Mesendoderm (in vitro differentiated cells): ENCODE measurements at regions not wholly inside any gene's neighbourhood (a gene's known extent, or its start where the extent isn't known, plus 50 kb on each side); places are given as distances from the start of the nearest gene placed in this dataset.

Source experiments
- DNase-seq: peaks from one replicate; pipeline ENCODE4 v3.0.0; 2013
- H2AK5ac ChIP-seq: 2 replicates; pipeline ENCODE4 v1.6.1; 2013; ENCODE audit warnings: low read length, inconsistent platforms
- H2BK120ac ChIP-seq: 2 replicates; pipeline ENCODE4 v1.6.1; 2013; ENCODE audit warnings: low read depth, mild to moderate bottlenecking, low read length, moderate library complexity, mixed read lengths
- H2BK15ac ChIP-seq: replicated peaks from 2 replicates; pipeline ENCODE4 v1.6.1; 2013; ENCODE audit warnings: low read depth, mild to moderate bottlenecking, moderate library complexity
- H2BK5ac ChIP-seq: 2 replicates; pipeline ENCODE4 v1.6.1; 2013; ENCODE audit warnings: low read length, inconsistent platforms
- H3K18ac ChIP-seq: 2 replicates; pipeline ENCODE4 v1.6.1; 2013; ENCODE audit warnings: mild to moderate bottlenecking, low read length, mixed read lengths
- H3K23ac ChIP-seq: one replicate; pipeline ENCODE4 v1.6.1; 2013; ENCODE audit warnings: low read length
- H3K27ac ChIP-seq: 2 replicates; pipeline ENCODE4 v1.5.1; 2013; ENCODE audit warnings: low read depth, mild to moderate bottlenecking, inconsistent platforms, low read length, moderate library complexity
- H3K27me3 ChIP-seq: 2 replicates; pipeline ENCODE4 v1.6.1; 2013; ENCODE audit warnings: low read length, control low read depth, mild to moderate bottlenecking, inconsistent platforms; ENCODE audit not compliant: insufficient read depth, poor library complexity
- H3K36me3 ChIP-seq: 2 replicates; pipeline ENCODE4 v1.6.1; 2013; ENCODE audit warnings: low read length, inconsistent platforms; ENCODE audit not compliant: control insufficient read depth, insufficient read depth
- H3K4ac ChIP-seq: one replicate; pipeline ENCODE4 v1.6.1; 2013; ENCODE audit warnings: low read depth, mild to moderate bottlenecking, low read length, moderate library complexity
- H3K4me1 ChIP-seq: 2 replicates; pipeline ENCODE4 v1.6.1; 2013; ENCODE audit warnings: low read depth, low read length, inconsistent platforms; ENCODE audit not compliant: control insufficient read depth
- H3K4me2 ChIP-seq: 2 replicates; pipeline ENCODE4 v1.6.1; 2013; ENCODE audit warnings: low read length
- H3K4me3 ChIP-seq: 2 replicates; pipeline ENCODE4 v1.5.1; 2013; ENCODE audit warnings: mild to moderate bottlenecking, low read length
- H3K56ac ChIP-seq: one replicate; pipeline ENCODE4 v1.6.1; 2013; ENCODE audit warnings: low read length
- H3K79me1 ChIP-seq: 2 replicates; pipeline ENCODE4 v1.6.1; 2013; ENCODE audit warnings: low read length, inconsistent platforms
- H3K79me2 ChIP-seq: 2 replicates; pipeline ENCODE4 v1.6.1; 2013; ENCODE audit warnings: mild to moderate bottlenecking, low read length; ENCODE audit not compliant: control insufficient read depth, insufficient read depth
- H3K9ac ChIP-seq: 2 replicates; pipeline ENCODE4 v1.6.1; 2013; ENCODE audit warnings: low read length, inconsistent platforms
- H4K5ac ChIP-seq: one replicate; pipeline ENCODE4 v1.6.1; 2013; ENCODE audit warnings: low read length
- H4K8ac ChIP-seq: one replicate; pipeline ENCODE4 v1.6.1; 2013; ENCODE audit warnings: low read depth, mild to moderate bottlenecking, control low read depth, low read length, moderate library complexity
- WGBS: extraction: QIAGEN DNeasy Blood & Tissue Kit; methylation state at CpG from one replicate; pipeline ENCODE4 v1.1.7; 2013; ENCODE audit warnings: low lambda C conversion rate, missing lambda C conversion rate; ENCODE audit not compliant: insufficient coverage; ENCODE audit errors: extremely low coverage; 5-methylcytosine and 5-hydroxymethylcytosine counted together

GRCh38 chr13:59384154-59384553 is 779.6 kb downstream of the DIAPH3 start:
- DNase-seq: peak; percentile 83
- H3K27me3 ChIP-seq: no peaks in the 10 kb centered on the region
- no peak overlapping the region for H2BK15ac ChIP-seq
- H2BK120ac ChIP-seq: no peak overlapping the region
- no peak overlapping the region for H3K9ac ChIP-seq
- H3K4me2 ChIP-seq: no peak overlapping the region
- no peaks in the 10 kb centered on the region for H3K36me3 ChIP-seq
- no peaks in the 10 kb centered on the region for H3K79me2 ChIP-seq
- H3K4me3 ChIP-seq: no peak overlapping the region
- H3K18ac ChIP-seq: no peak overlapping the region
- no CpG with 5 or more reads among the region's 1 CpG for WGBS
- no peak overlapping the region for H3K23ac ChIP-seq
- H3K4me1 ChIP-seq: peaks cover 4% of the 10 kb centered on the region
- no peak overlapping the region for H4K8ac ChIP-seq
- no peak overlapping the region for H2BK5ac ChIP-seq
- H3K27ac ChIP-seq: peak overlapping the region; percentile 19
- no peak overlapping the region for H2AK5ac ChIP-seq
- no peaks in the 10 kb centered on the region for H3K79me1 ChIP-seq
- H4K5ac ChIP-seq: no peak overlapping the region
- no peak overlapping the region for H3K4ac ChIP-seq
- peak overlapping the region; percentile 63 for H3K56ac ChIP-seq

GRCh38 chr13:59391696-59392095 is 772.0 kb downstream of the DIAPH3 start:
- Histone ChIP-seq H2BK15ac (no peak overlapping the region), H2BK5ac (peak overlapping the region; percentile 34), H3K4ac (peak overlapping the region; percentile 24), H3K79me2 (no peaks in the 10 kb centered on the region), H3K27ac (no peak overlapping the region), H3K56ac (peak overlapping the region; percentile 27), H3K27me3 (no peaks in the 10 kb centered on the region), H4K8ac (no peak overlapping the region), H2BK120ac (peak overlapping the region; percentile 36), H3K79me1 (no peaks in the 10 kb centered on the region), H4K5ac (peak overlapping the region; percentile 93), H3K4me1 (no peaks in the 10 kb centered on the region), H3K9ac (no peak overlapping the region), H3K4me2 (no peak overlapping the region), H3K23ac (no peak overlapping the region), H3K4me3 (no peak overlapping the region), H3K18ac (peak overlapping the region; percentile 95), H3K36me3 (no peaks in the 10 kb centered on the region), H2AK5ac (no peak overlapping the region)
- DNase-seq: peak; percentile 83
- no CpG with 5 or more reads among the region's 2 CpGs for WGBS

- no peak overlapping the region for H4K5ac ChIP-seq
- no peak overlapping the region for H3K4me2 ChIP-seq
- H3K18ac ChIP-seq: peak overlapping the region; percentile 28
- no peak overlapping the region for H2BK120ac ChIP-seq
- no peaks in the 10 kb centered on the region for H3K4me1 ChIP-seq
- H3K36me3 ChIP-seq: no peaks in the 10 kb centered on the region
- H2BK15ac ChIP-seq: no peak overlapping the region
- no peak overlapping the region for H3K27ac ChIP-seq
- peak overlapping the region; percentile 13 for H4K8ac ChIP-seq
- DNase-seq: no peak
- no peaks in the 10 kb centered on the region for H3K79me2 ChIP-seq
- no peak overlapping the region for H3K4ac ChIP-seq
- H3K9ac ChIP-seq: no peak overlapping the region
- H3K23ac ChIP-seq: no peak overlapping the region
- no peak overlapping the region for H3K56ac ChIP-seq
- peak overlapping the region; percentile 27 for H2AK5ac ChIP-seq
- H3K4me3 ChIP-seq: no peak overlapping the region
- no peaks in the 10 kb centered on the region for H3K27me3 ChIP-seq
- no peaks in the 10 kb centered on the region for H3K79me1 ChIP-seq
- no peak overlapping the region for H2BK5ac ChIP-seq
Observed at GRCh38 chr13:59392328-59392727, 771.4 kb downstream of the DIAPH3 start.

GRCh38 chr13:59394496-59394895 is 769.2 kb downstream of the DIAPH3 start:
- no peak for DNase-seq
- Histone ChIP-seq H2AK5ac (no peak overlapping the region), H3K79me1 (no peaks in the 10 kb centered on the region), H3K56ac (no peak overlapping the region), H2BK120ac (no peak overlapping the region), H3K23ac (no peak overlapping the region), H3K27me3 (no peaks in the 10 kb centered on the region), H3K4me1 (no peaks in the 10 kb centered on the region), H4K5ac (no peak overlapping the region), H3K9ac (no peak overlapping the region), H3K18ac (no peak overlapping the region), H3K4me3 (no peak overlapping the region), H3K4ac (no peak overlapping the region), H3K36me3 (no peaks in the 10 kb centered on the region), H3K4me2 (no peak overlapping the region), H2BK5ac (no peak overlapping the region), H2BK15ac (peak overlapping the region; percentile 12), H3K27ac (no peak overlapping the region), H4K8ac (no peak overlapping the region), H3K79me2 (no peaks in the 10 kb centered on the region)
- no CpG with 5 or more reads among the region's 2 CpGs for WGBS

GRCh38 chr13:59398127-59398526 is 765.6 kb downstream of the DIAPH3 start:
- no CpG with 5 or more reads among the region's 3 CpGs for WGBS
- DNase-seq: no peak

GRCh38 chr13:59398661-59399060 is 765.1 kb downstream of the DIAPH3 start:
- no CpG with 5 or more reads among the region's 4 CpGs for WGBS
- DNase-seq: no peak
- Histone ChIP-seq H4K8ac (no peak overlapping the region), H3K27ac (no peak overlapping the region), H3K79me2 (no peaks in the 10 kb centered on the region), H4K5ac (no peak overlapping the region), H2BK5ac (no peak overlapping the region), H3K4me2 (no peak overlapping the region), H2BK15ac (no peak overlapping the region), H3K4me3 (no peak overlapping the region), H3K9ac (no peak overlapping the region), H2AK5ac (no peak overlapping the region), H3K18ac (no peak overlapping the region), H2BK120ac (no peak overlapping the region), H3K4me1 (no peaks in the 10 kb centered on the region), H3K56ac (no peak overlapping the region), H3K79me1 (no peaks in the 10 kb centered on the region), H3K36me3 (no peaks in the 10 kb centered on the region), H3K27me3 (no peaks in the 10 kb centered on the region), H3K4ac (no peak overlapping the region), H3K23ac (no peak overlapping the region)

More at GRCh38 chr13:59398127-59398526, 765.6 kb downstream of the DIAPH3 start:
- no peak overlapping the region for H3K4me2 ChIP-seq
- peak overlapping the region; percentile 50 for H3K56ac ChIP-seq
- H3K27me3 ChIP-seq: no peaks in the 10 kb centered on the region
- H3K79me2 ChIP-seq: no peaks in the 10 kb centered on the region
- no peak overlapping the region for H2AK5ac ChIP-seq
- no peak overlapping the region for H2BK120ac ChIP-seq
- no peak overlapping the region for H3K27ac ChIP-seq
- H2BK5ac ChIP-seq: no peak overlapping the region
- no peaks in the 10 kb centered on the region for H3K79me1 ChIP-seq
- H4K5ac ChIP-seq: no peak overlapping the region
- H3K4me3 ChIP-seq: no peak overlapping the region
- H3K23ac ChIP-seq: no peak overlapping the region
- no peaks in the 10 kb centered on the region for H3K4me1 ChIP-seq
- H3K18ac ChIP-seq: peak overlapping the region; percentile 90
- no peak overlapping the region for H3K9ac ChIP-seq
- no peak overlapping the region for H3K4ac ChIP-seq
- no peak overlapping the region for H2BK15ac ChIP-seq
- H3K36me3 ChIP-seq: no peaks in the 10 kb centered on the region
- H4K8ac ChIP-seq: no peak overlapping the region
